PC-9 (cell line): ENCODE measurements at regions not wholly inside any gene's neighbourhood (a gene's known extent, or its start where the extent isn't known, plus 50 kb on each side); places are given as distances from the start of the nearest gene placed in this dataset.
"Not testable (repeated sequence)": the region's sequence is repeated elsewhere in the genome, so short reads cannot be mapped to it uniquely, and the experiment has no call there.

ENCODE experiments used
- BruUV-seq: library from RNA; stranded (reverse); fragments of 400-500 nt; replicated peaks from 2 replicates; lab custom pipeline; 2021; lab: Mats Ljungman, UMichigan
- CTCF ChIA-PET: fragments of 300-600 bp; sonication (Branson Sonifier 250); formaldehyde crosslinking; loops from one replicate; lab custom pipeline; 2022; ENCODE audit warnings: antibody characterized with exemption; lab: Charles Lee
- POLR2A ChIA-PET: fragments of 300-600 bp; sonication (Branson Sonifier 250); formaldehyde crosslinking; loops from one replicate; lab custom pipeline; 2022; ENCODE audit warnings: antibody characterized with exemption; ENCODE audit not compliant: unreplicated experiment; lab: Charles Lee
- DNase-seq, 2 experiments: peaks; one replicate each; pipeline versions ENCODE4 v3.0.0 to v3.0.0-alpha.2; 2015 to 2022; ENCODE audit warnings: mixed read lengths in 1 of 2
- H2AFZ ChIP-seq: fragments of 200-600 bp; sonication (generic); 2 replicates; pipeline ENCODE4 v1.8.1; 2017; ENCODE audit warnings: antibody characterized with exemption
- H3F3A ChIP-seq: fragments of 200-600 bp; sonication (generic); 2 replicates; pipeline ENCODE4 v1.8.1; 2017; ENCODE audit warnings: antibody characterized with exemption, mild to moderate bottlenecking, low read depth; ENCODE audit not compliant: insufficient read depth
- H3K27ac ChIP-seq: fragments of 200-600 bp; sonication (generic); 2 replicates; pipeline ENCODE4 v1.6.1; 2016; ENCODE audit warnings: mixed run types
- H3K27me3 ChIP-seq: fragments of 200-600 bp; sonication (generic); 2 replicates; pipeline ENCODE4 v1.6.1; 2016; ENCODE audit warnings: low read depth, mixed run types; ENCODE audit not compliant: insufficient read depth
- H3K36me3 ChIP-seq: fragments of 200-600 bp; sonication (generic); 2 replicates; pipeline ENCODE4 v1.6.1; 2016; ENCODE audit warnings: low read depth, mixed run types
- H3K4me1 ChIP-seq: fragments of 200-600 bp; sonication (generic); replicated peaks from 2 replicates; pipeline ENCODE4 v1.6.1; 2016; ENCODE audit warnings: mixed run types; ENCODE audit not compliant: insufficient read depth
- H3K4me2 ChIP-seq: fragments of 200-600 bp; sonication (generic); 2 replicates; pipeline ENCODE4 v1.6.1; 2017; ENCODE audit warnings: mixed run types
- H3K4me3 ChIP-seq: fragments of 200-600 bp; sonication (generic); 2 replicates; pipeline ENCODE4 v1.6.1; 2016; ENCODE audit warnings: mixed run types
- H3K79me2 ChIP-seq: fragments of 200-600 bp; sonication (generic); 2 replicates; pipeline ENCODE4 v1.6.1; 2017; ENCODE audit warnings: low read depth, mixed run types
- H3K9me2 ChIP-seq: fragments of 200-600 bp; sonication (generic); 2 replicates; pipeline ENCODE4 v1.8.1; 2017; ENCODE audit warnings: mild to moderate bottlenecking; ENCODE audit not compliant: insufficient read depth
- H3K9me3 ChIP-seq: fragments of 200-600 bp; sonication (generic); 2 replicates; pipeline ENCODE4 v1.8.1; 2016; ENCODE audit warnings: low read depth; ENCODE audit not compliant: insufficient read depth
- H4K20me1 ChIP-seq: fragments of 200-600 bp; sonication (generic); 2 replicates; pipeline ENCODE4 v1.8.1; 2017; ENCODE audit not compliant: insufficient read depth
- CTCF ChIP-seq: fragments of 200-600 bp; sonication (generic); conservative IDR thresholded peaks from 2 replicates; pipeline ENCODE4 v1.6.1; 2017; ENCODE audit warnings: mixed run types, antibody characterized with exemption, mild to moderate bottlenecking, moderate library complexity
- EZH2 ChIP-seq: fragments of 200-600 bp; sonication (generic); IDR thresholded peaks from 2 replicates; pipeline ENCODE4 v1.8.0; 2017; ENCODE audit warnings: antibody characterized with exemption, low read depth
- intact Hi-C: fragments of 100-400 bp; cut with micrococcal nuclease; formaldehyde crosslinking; loops from one replicate; pipeline ENCODE4 v1.10.0; 2022; ENCODE audit not compliant: unreplicated experiment

GRCh38 chr7:85682833-85683620 is 496.2 kb upstream of the SEMA3D start:
- no TSS peak for BruUV-seq
- 0 out of 2 replicates have a peak overlapping the region, but pooled peaks have one; percentile 17 for H2AFZ ChIP-seq
- H3K4me2 ChIP-seq = no peak overlapping the region
- no peaks in the 10 kb centered on the region for H3K4me1 ChIP-seq
- ChIA-PET CTCF (no interaction called here), POLR2A (no interaction called here)
- no peak overlapping the region for H3K27ac ChIP-seq
- H3K9me2 ChIP-seq = no peaks in the 10 kb centered on the region; the same call in 1 of the 2 replicates
- H3K79me2 ChIP-seq = no peaks in the 10 kb centered on the region
- H3K36me3 ChIP-seq = no peaks in the 10 kb centered on the region
- intact Hi-C loops = no loop called here
- no peaks in the 10 kb centered on the region for H3K27me3 ChIP-seq
- H4K20me1 ChIP-seq = no peaks in the 10 kb centered on the region
- H3F3A ChIP-seq = no peaks in the 10 kb centered on the region
- TF ChIP-seq EZH2 (no peak), CTCF (no peak)
- no peak overlapping the region for H3K4me3 ChIP-seq
- peaks cover 5% of the 10 kb centered on the region; the same call in 1 of the 2 replicates for H3K9me3 ChIP-seq
- DNase-seq = no peak

GRCh38 chr7:85681241-85681640 is 494.4 kb upstream of the SEMA3D start:
- Histone ChIP-seq H2AFZ (no peak overlapping the region), H3K9me3 (peaks cover 5% of the 10 kb centered on the region; the same call in 1 of the 2 replicates), H4K20me1 (no peaks in the 10 kb centered on the region), H3K27me3 (no peaks in the 10 kb centered on the region), H3F3A (no peaks in the 10 kb centered on the region), H3K36me3 (no peaks in the 10 kb centered on the region), H3K79me2 (no peaks in the 10 kb centered on the region), H3K4me2 (no peak overlapping the region), H3K4me1 (no peaks in the 10 kb centered on the region), H3K9me2 (no peaks in the 10 kb centered on the region; the same call in 1 of the 2 replicates), H3K27ac (no peak overlapping the region), H3K4me3 (no peak overlapping the region)
- ChIA-PET CTCF (no interaction called here), POLR2A (no interaction called here)
- intact Hi-C loops = no loop called here
- no TSS peak for BruUV-seq
- DNase-seq = no peak
- TF ChIP-seq EZH2 = no peak
- TF ChIP-seq CTCF = no peak

- H3K4me2 ChIP-seq, H3K4me1 ChIP-seq, CTCF ChIA-PET, DNase-seq, H3F3A ChIP-seq, H3K9me2 ChIP-seq, H3K27me3 ChIP-seq, POLR2A ChIA-PET, BruUV-seq, H2AFZ ChIP-seq, H3K27ac ChIP-seq, H3K4me3 ChIP-seq, intact Hi-C loops, H3K36me3 ChIP-seq, H4K20me1 ChIP-seq, H3K9me3 ChIP-seq, H3K79me2 ChIP-seq: not testable (repeated sequence)
These were observed 488.2 kb upstream of the SEMA3D start for GRCh38 chr7:85675093-85675492.
